DMS53 (cell line): ENCODE measurements at regions not wholly inside any gene's neighbourhood (a gene's known extent, or its start where the extent isn't known, plus 50 kb on each side); places are given as distances from the start of the nearest gene placed in this dataset.
"Not testable (repeated sequence)": the region's sequence is repeated elsewhere in the genome, so short reads cannot be mapped to it uniquely, and the experiment has no call there.

Source experiments
- DNase-seq: peaks from one replicate; lab custom pipeline; 2025; lab: John Stamatoyannopoulos, UW

GRCh38 chr2:100741880-100742276 lies 78.1 kb upstream of the NPAS2 start:
- no peak for DNase-seq

- DNase-seq = no peak
Measured at GRCh38 chr2:100742277-100743254, 77.4 kb upstream of the NPAS2 start.

GRCh38 chr2:100743741-100744140 lies 76.2 kb upstream of the NPAS2 start:
- no peak for DNase-seq

- DNase-seq = no peak
Measured at GRCh38 chr2:100744184-100744583, 75.8 kb upstream of the NPAS2 start.

GRCh38 chr2:100744589-100744988 lies 75.3 kb upstream of the NPAS2 start:
- DNase-seq = peak; percentile 73

- DNase-seq = no peak
Measured at GRCh38 chr2:100745604-100746003, 74.3 kb upstream of the NPAS2 start.

GRCh38 chr2:100747551-100747950 lies 72.4 kb upstream of the NPAS2 start:
- no peak for DNase-seq

- DNase-seq = no peak
Measured at GRCh38 chr2:100747996-100748615, 71.8 kb upstream of the NPAS2 start.

- DNase-seq = no peak
Measured at GRCh38 chr2:100748673-100749072, 71.3 kb upstream of the NPAS2 start.

- no peak for DNase-seq
Measured at GRCh38 chr2:100749771-100750542, 70.0 kb upstream of the NPAS2 start.

- not testable (repeated sequence) for DNase-seq
Measured at GRCh38 chr2:100751871-100752625, 67.9 kb upstream of the NPAS2 start.

GRCh38 chr2:100752628-100753333 lies 67.2 kb upstream of the NPAS2 start:
- DNase-seq = peak; percentile 24

GRCh38 chr2:100753444-100753843 lies 66.5 kb upstream of the NPAS2 start:
- no peak for DNase-seq

- DNase-seq = no peak
Measured at GRCh38 chr2:100753881-100754280, 66.1 kb upstream of the NPAS2 start.

- no peak for DNase-seq
Measured at GRCh38 chr2:100754951-100755350, 65.0 kb upstream of the NPAS2 start.

- DNase-seq = no peak
Measured at GRCh38 chr2:100755441-100755840, 64.5 kb upstream of the NPAS2 start.

- no peak for DNase-seq
Measured at GRCh38 chr2:100756704-100757103, 63.2 kb upstream of the NPAS2 start.

- peak; percentile 80 for DNase-seq
Measured at GRCh38 chr2:100757621-100758394, 62.1 kb upstream of the NPAS2 start.

GRCh38 chr2:100759901-100760300 lies 60.0 kb upstream of the NPAS2 start:
- no peak for DNase-seq

- no peak for DNase-seq
Measured at GRCh38 chr2:100761365-100761764, 58.6 kb upstream of the NPAS2 start.
